ENCODE measurements at regions not wholly inside any gene's neighbourhood (a gene's known extent, or its start where the extent isn't known, plus 50 kb on each side); places are given as distances from the start of the nearest gene placed in this dataset.

GRCh38 chr5:173557123-173557903 lies 59.1 kb downstream of the BOD1 start:
- no peak for TF ChIP-seq POLR2AphosphoS5 (IDR thresholded peaks at IDR 0.05; ENCODE audit: low read depth, low read length)
- no peak for TF ChIP-seq TAF1 (IDR thresholded peaks at IDR 0.05; ENCODE audit: borderline replicate concordance, low read depth, low read length)
